OCI-LY7 (cell line): ENCODE measurements at regions not wholly inside any gene's neighbourhood (a gene's known extent, or its start where the extent isn't known, plus 50 kb on each side); places are given as distances from the start of the nearest gene placed in this dataset.

Experiments
- BruUV-seq: library from RNA; stranded (reverse); fragments of 400-500 nt; replicated peaks from 2 replicates; lab custom pipeline; 2021; lab: Mats Ljungman, UMichigan
- CTCF ChIA-PET: fragments of 300-600 bp; sonication (Branson Sonifier 250); formaldehyde crosslinking; loops from one replicate; lab custom pipeline; 2022; ENCODE audit warnings: antibody characterized with exemption; ENCODE audit not compliant: unreplicated experiment; lab: Charles Lee
- POLR2A ChIA-PET: fragments of 300-600 bp; sonication (Branson Sonifier 250); formaldehyde crosslinking; loops from one replicate; lab custom pipeline; 2022; ENCODE audit warnings: antibody characterized with exemption; lab: Charles Lee
- DNase-seq: peaks from one replicate; pipeline ENCODE4 v3.0.0-alpha.2; 2015; ENCODE audit warnings: low spot score
- H2AFZ ChIP-seq: fragments of 200-600 bp; sonication (generic), shearing (Covaris generic); 2 replicates; pipeline ENCODE4 v1.6.1; 2014; ENCODE audit warnings: mild to moderate bottlenecking, antibody characterized with exemption, low read length, moderate library complexity
- H3K27ac ChIP-seq: fragments of 200-600 bp; sonication (generic); 2 replicates; pipeline ENCODE4 v1.5.1; 2014; ENCODE audit warnings: mixed run types, low read depth, mild to moderate bottlenecking, moderate library complexity, low read length, inconsistent platforms; ENCODE audit not compliant: poor library complexity, severe bottlenecking
- H3K36me3 ChIP-seq: fragments of 200-600 bp; sonication (generic); 2 replicates; pipeline ENCODE4 v1.6.1; 2014; ENCODE audit warnings: mild to moderate bottlenecking, antibody characterized with exemption, low read length, moderate library complexity, mixed read lengths; ENCODE audit not compliant: insufficient read depth
- H3K4me1 ChIP-seq: fragments of 200-600 bp; sonication (generic); 2 replicates; pipeline ENCODE4 v1.5.1; 2014; ENCODE audit warnings: mild to moderate bottlenecking, low read length; ENCODE audit not compliant: insufficient read depth, poor library complexity, severe bottlenecking
- H3K4me2 ChIP-seq: fragments of 200-600 bp; sonication (generic); 2 replicates; pipeline ENCODE4 v1.6.1; 2014; ENCODE audit warnings: mild to moderate bottlenecking, low read length
- H3K4me3 ChIP-seq: fragments of 200-600 bp; sonication (generic); 2 replicates; pipeline ENCODE4 v1.5.1; 2014; ENCODE audit warnings: mild to moderate bottlenecking, low read depth, low read length; ENCODE audit not compliant: poor library complexity, severe bottlenecking
- H3K79me2 ChIP-seq: fragments of 200-600 bp; sonication (generic); 2 replicates; pipeline ENCODE4 v1.6.1; 2016; ENCODE audit warnings: low read depth, mild to moderate bottlenecking, low read length, moderate library complexity, mixed read lengths; ENCODE audit not compliant: insufficient read depth
- H3K9me2 ChIP-seq: fragments of 200-600 bp; sonication (generic); 2 replicates; pipeline ENCODE4 v1.6.1; 2016; ENCODE audit warnings: mild to moderate bottlenecking, low read length, mixed read lengths; ENCODE audit not compliant: insufficient read depth
- H3K9me3 ChIP-seq: fragments of 200-600 bp; sonication (generic); 2 replicates; pipeline ENCODE4 v1.6.1; 2014; ENCODE audit warnings: mild to moderate bottlenecking, mixed run types, low read length, mixed read lengths
- H4K20me1 ChIP-seq: fragments of 200-600 bp; sonication (generic); 2 replicates; pipeline ENCODE4 v1.6.1; 2014; ENCODE audit warnings: mild to moderate bottlenecking, antibody characterized with exemption, low read length, moderate library complexity, mixed read lengths; ENCODE audit not compliant: insufficient read depth
- EZH2phosphoT487 ChIP-seq: fragments of 200-600 bp; sonication (generic); IDR thresholded peaks from 2 replicates; pipeline ENCODE4 v1.6.1; 2018; ENCODE audit warnings: low read depth, borderline replicate concordance, mild to moderate bottlenecking, mixed run types, antibody characterized with exemption, low read length, moderate library complexity, mixed read lengths
- intact Hi-C: fragments of 100-400 bp; cut with micrococcal nuclease; formaldehyde crosslinking; loops from one replicate; pipeline ENCODE4 v1.10.0; 2022; ENCODE audit not compliant: unreplicated experiment
- TF ChIP-seq, protein P1 (sequence below): fragments of 200-600 bp; sonication (generic); conservative IDR thresholded peaks from 2 replicates; pipeline ENCODE4 v1.5.1; 2014; ENCODE audit warnings: mild to moderate bottlenecking, antibody characterized with exemption, low read length, moderate library complexity, mixed read lengths

DNA sequence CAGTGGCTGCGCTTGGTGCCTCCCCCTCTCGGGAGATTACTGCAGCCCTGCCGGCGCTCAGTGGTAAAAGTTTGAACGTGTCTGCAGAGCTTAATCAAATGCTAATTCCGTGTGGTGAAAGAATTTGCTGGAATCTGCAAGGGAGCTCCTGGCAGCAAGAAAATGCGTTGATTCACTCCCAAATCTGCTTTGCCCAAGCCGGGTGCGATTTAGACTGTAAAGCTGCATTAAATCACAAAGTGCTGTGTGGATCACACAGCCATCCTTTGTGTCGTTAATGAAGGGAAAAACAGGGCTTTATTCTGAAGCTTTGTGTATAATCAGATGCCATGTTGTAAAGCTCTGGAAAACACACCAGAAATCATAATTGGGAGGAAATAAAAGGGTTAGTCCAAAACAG, 444.1 kb downstream of the BCOR start:
- ChIA-PET POLR2A (no interaction called here), CTCF (no interaction called here)
- no peak overlapping the region for H3K4me2 ChIP-seq
- H3K79me2 ChIP-seq, result no peaks in the 10 kb centered on the region
- no peaks in the 10 kb centered on the region for H3K9me3 ChIP-seq
- no peaks in the 10 kb centered on the region for H3K9me2 ChIP-seq
- no peaks in the 10 kb centered on the region for H4K20me1 ChIP-seq
- H3K27ac ChIP-seq, result no peak overlapping the region
- BruUV-seq, result no TSS peak
- H3K36me3 ChIP-seq, result no peaks in the 10 kb centered on the region
- no peak for DNase-seq
- no peak overlapping the region for H3K4me3 ChIP-seq
- no peak overlapping the region for H2AFZ ChIP-seq
- TF ChIP-seq, protein P1, sequence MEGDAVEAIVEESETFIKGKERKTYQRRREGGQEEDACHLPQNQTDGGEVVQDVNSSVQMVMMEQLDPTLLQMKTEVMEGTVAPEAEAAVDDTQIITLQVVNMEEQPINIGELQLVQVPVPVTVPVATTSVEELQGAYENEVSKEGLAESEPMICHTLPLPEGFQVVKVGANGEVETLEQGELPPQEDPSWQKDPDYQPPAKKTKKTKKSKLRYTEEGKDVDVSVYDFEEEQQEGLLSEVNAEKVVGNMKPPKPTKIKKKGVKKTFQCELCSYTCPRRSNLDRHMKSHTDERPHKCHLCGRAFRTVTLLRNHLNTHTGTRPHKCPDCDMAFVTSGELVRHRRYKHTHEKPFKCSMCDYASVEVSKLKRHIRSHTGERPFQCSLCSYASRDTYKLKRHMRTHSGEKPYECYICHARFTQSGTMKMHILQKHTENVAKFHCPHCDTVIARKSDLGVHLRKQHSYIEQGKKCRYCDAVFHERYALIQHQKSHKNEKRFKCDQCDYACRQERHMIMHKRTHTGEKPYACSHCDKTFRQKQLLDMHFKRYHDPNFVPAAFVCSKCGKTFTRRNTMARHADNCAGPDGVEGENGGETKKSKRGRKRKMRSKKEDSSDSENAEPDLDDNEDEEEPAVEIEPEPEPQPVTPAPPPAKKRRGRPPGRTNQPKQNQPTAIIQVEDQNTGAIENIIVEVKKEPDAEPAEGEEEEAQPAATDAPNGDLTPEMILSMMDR, result no peak
- no peak for TF ChIP-seq EZH2phosphoT487
- intact Hi-C loops, result loop anchor here (2.0 to 10.0 kb wide), 3 partner anchors 161 to 821 kb away; no protein-coding TSS in a partner anchor
- no peaks in the 10 kb centered on the region for H3K4me1 ChIP-seq

DNA sequence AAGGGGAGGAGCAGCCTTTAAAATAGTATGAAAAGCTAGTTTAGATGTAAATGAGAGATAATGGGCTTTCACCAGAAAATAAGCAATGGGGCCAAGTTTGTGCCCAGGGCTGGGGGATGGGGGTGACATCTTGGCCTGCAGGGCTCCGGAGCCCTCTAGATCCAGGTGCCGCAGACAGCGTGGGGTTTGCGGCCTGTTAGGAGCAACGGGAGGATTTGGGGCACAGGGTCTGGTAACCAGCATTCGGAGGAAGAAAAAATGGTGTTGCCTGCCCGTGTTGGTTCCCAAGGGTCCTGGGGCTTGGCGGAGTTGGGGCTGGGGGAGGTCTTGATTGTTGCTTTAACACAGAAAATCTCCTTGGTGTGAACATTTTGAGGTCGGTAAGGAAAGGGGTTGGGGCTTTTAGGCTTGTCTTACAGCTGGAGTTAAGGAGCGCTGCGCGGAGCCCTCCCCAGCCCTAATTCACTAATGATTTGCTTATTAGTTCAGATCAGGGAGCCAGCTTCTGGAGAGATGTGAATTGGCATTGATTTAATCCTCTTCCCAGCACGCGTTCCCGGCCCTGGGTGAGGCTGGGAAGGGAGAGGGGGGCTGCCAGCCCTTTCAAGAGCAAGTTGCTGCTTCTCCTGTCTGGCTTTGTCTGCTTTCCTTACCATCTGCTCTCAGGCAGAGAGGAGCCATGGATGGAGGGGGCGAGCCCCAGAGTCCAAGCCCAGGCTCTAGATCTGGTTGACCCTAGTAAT, 443.4 kb downstream of the BCOR start:
- POLR2A ChIA-PET, result no interaction called here
- H3K9me2 ChIP-seq, result no peaks in the 10 kb centered on the region
- H3K27ac ChIP-seq, result no peak overlapping the region
- intact Hi-C loops, result loop anchor here (10.0 kb wide), 2 partner anchors 160 to 820 kb away; no protein-coding TSS in a partner anchor
- no peak overlapping the region for H3K4me3 ChIP-seq
- no peak overlapping the region for H2AFZ ChIP-seq
- H3K4me1 ChIP-seq, result no peaks in the 10 kb centered on the region
- no peak overlapping the region for H3K4me2 ChIP-seq
- H3K36me3 ChIP-seq, result no peaks in the 10 kb centered on the region
- H3K79me2 ChIP-seq, result no peaks in the 10 kb centered on the region
- DNase-seq, result no peak
- no peaks in the 10 kb centered on the region for H4K20me1 ChIP-seq
- no peaks in the 10 kb centered on the region for H3K9me3 ChIP-seq
- BruUV-seq, result no TSS peak
- TF ChIP-seq, protein P1, result no peak
- TF ChIP-seq EZH2phosphoT487, result no peak
- CTCF ChIA-PET, result no interaction called here

DNA sequence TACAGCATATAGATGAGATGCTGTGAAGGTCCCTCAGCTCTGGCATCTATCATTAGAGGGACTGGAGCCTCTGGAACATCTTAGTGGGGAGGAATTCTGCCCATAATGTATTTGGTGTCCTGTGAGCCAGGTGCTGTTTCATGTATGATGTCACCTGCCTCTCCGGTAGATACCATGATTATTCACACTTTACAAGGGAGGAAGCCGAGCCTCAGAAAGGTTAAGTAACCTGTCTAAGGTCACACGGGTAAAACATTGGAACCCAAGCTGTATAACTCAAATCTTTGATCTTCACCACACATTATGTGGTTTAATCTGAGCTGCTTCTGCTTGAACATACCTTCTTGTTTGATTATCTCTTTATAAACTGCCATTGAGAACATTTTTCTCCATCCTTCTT, 442.8 kb downstream of the BCOR start:
- ChIA-PET CTCF (no interaction called here), POLR2A (no interaction called here)
- Histone ChIP-seq H4K20me1 (no peaks in the 10 kb centered on the region), H3K4me2 (no peak overlapping the region), H3K9me3 (no peaks in the 10 kb centered on the region), H3K36me3 (no peaks in the 10 kb centered on the region), H3K27ac (no peak overlapping the region), H2AFZ (no peak overlapping the region), H3K4me3 (no peak overlapping the region), H3K9me2 (no peaks in the 10 kb centered on the region), H3K4me1 (no peaks in the 10 kb centered on the region), H3K79me2 (no peaks in the 10 kb centered on the region)
- TF ChIP-seq, protein P1, result no peak
- TF ChIP-seq EZH2phosphoT487, result no peak
- no TSS peak for BruUV-seq
- no peak for DNase-seq
- intact Hi-C loops, result loop anchor here (10.0 kb wide), 2 partner anchors 160 to 820 kb away; no protein-coding TSS in a partner anchor
